T-cell (primary cell): ENCODE measurements at regions not wholly inside any gene's neighbourhood (a gene's known extent, or its start where the extent isn't known, plus 50 kb on each side); places are given as distances from the start of the nearest gene placed in this dataset.

Experiments
- ATAC-seq, 4 experiments: fragments of 200-7000 bp in 3 of 4; fragments of 150-1000 bp in 1 of 4; cut with Tn5 transposase; replicated peaks in 1 of 4; 1 replicate in 3 of 4; 2 replicates in 1 of 4; pipeline ENCODE4 v1.10.0; 2021; ENCODE audit warnings: moderate library complexity in 3 of 4, mild to moderate bottlenecking in 2 of 4, moderate number of reproducible peaks in 1 of 4
- CTCF ChIA-PET, 2 donors: fragments of 300-600 bp; sonication (Branson Sonifier 250); formaldehyde crosslinking; loops; one replicate each; lab custom pipeline; 2022; ENCODE audit warnings: antibody characterized with exemption in 2 of 2; lab: Charles Lee
- POLR2A ChIA-PET, 2 donors: fragments of 300-600 bp; sonication (Branson Sonifier 250); formaldehyde crosslinking; loops; one replicate each; lab custom pipeline; 2022; ENCODE audit warnings: antibody characterized with exemption in 2 of 2; lab: Charles Lee
- DNase-seq, 35 experiments: peaks; one replicate each; pipeline versions ENCODE4 v3.0.0 to v3.0.0-alpha.2; 2013 to 2023
- H3K27ac ChIP-seq: one replicate; pipeline ENCODE4 v1.5.1; 2013; ENCODE audit warnings: low read length
- H3K27me3 ChIP-seq, 2 experiments: replicated peaks in 1 of 2; 1 replicate in 1 of 2; 2 replicates in 1 of 2; pipeline versions ENCODE4 v1.6.1 to v1.7.0; 2013; ENCODE audit warnings: low read length in 1 of 2, mixed read lengths in 1 of 2; ENCODE audit not compliant: control insufficient read depth in 2 of 2, insufficient read depth in 2 of 2; ENCODE audit errors: extremely low read depth in 1 of 2
- H3K36me3 ChIP-seq, 2 donors: 1 replicate in 1 of 2; 2 replicates in 1 of 2; pipeline versions ENCODE4 v1.6.1 to v1.7.0; 2013; ENCODE audit warnings: low read length in 1 of 2; ENCODE audit not compliant: control insufficient read depth in 2 of 2, insufficient read depth in 1 of 2; ENCODE audit errors: extremely low read depth in 1 of 2
- H3K4me1 ChIP-seq, 2 experiments: 1 replicate in 1 of 2; 2 replicates in 1 of 2; pipeline versions ENCODE4 v1.6.1 to v1.7.0; 2013; ENCODE audit warnings: low read length in 2 of 2, mixed read lengths in 1 of 2; ENCODE audit not compliant: insufficient read depth in 2 of 2, control insufficient read depth in 1 of 2; ENCODE audit errors: extremely low read depth in 1 of 2
- H3K4me3 ChIP-seq, 2 donors: 1 replicate in 1 of 2; 2 replicates in 1 of 2; pipeline versions ENCODE4 v1.5.1 to v1.7.0; 2013; ENCODE audit warnings: mild to moderate bottlenecking in 2 of 2, low read length in 1 of 2, moderate library complexity in 1 of 2; ENCODE audit not compliant: control insufficient read depth in 1 of 2; ENCODE audit errors: extremely low read depth in 1 of 2
- H3K9me3 ChIP-seq: 2 replicates; pipeline ENCODE4 v1.7.0; 2013
- H3K27ac Mint-ChIP-seq, 2 donors: one replicate each; pipeline ENCODE4 v1.8.0; 2020 to 2021; ENCODE audit warnings: mild to moderate bottlenecking in 2 of 2, mixed read lengths in 2 of 2
- H3K27me3 Mint-ChIP-seq, 2 donors: one replicate each; pipeline ENCODE4 v1.8.0; 2021 to 2022; ENCODE audit warnings: mixed read lengths in 2 of 2
- H3K36me3 Mint-ChIP-seq: one replicate; pipeline ENCODE4 v1.8.0; 2021; ENCODE audit warnings: mixed read lengths
- H3K4me1 Mint-ChIP-seq, 3 donors: one replicate each; pipeline ENCODE4 v1.8.0; 2020 to 2022; ENCODE audit warnings: mixed read lengths in 3 of 3, mild to moderate bottlenecking in 1 of 3
- H3K4me3 Mint-ChIP-seq, 3 donors: one replicate each; pipeline ENCODE4 v1.8.0; 2020 to 2022; ENCODE audit warnings: mild to moderate bottlenecking in 3 of 3, mixed read lengths in 3 of 3, moderate library complexity in 3 of 3
- H3K9me3 Mint-ChIP-seq, 3 donors: one replicate each; pipeline ENCODE4 v1.8.0; 2020 to 2022; ENCODE audit warnings: mixed read lengths in 3 of 3
- WGBS: methylation state at CpG from one replicate; pipeline ENCODE4 v1.1.5; 2013; ENCODE audit warnings: missing lambda C conversion rate; ENCODE audit not compliant: insufficient coverage; 5-methylcytosine and 5-hydroxymethylcytosine counted together

GRCh38 chr11:128116885-128117284 lies 470.5 kb downstream of the ETS1 start:
- Histone ChIP-seq H3K4me3 (no peak overlapping the region), H3K36me3 (no peaks in the 10 kb centered on the region), H3K9me3 (no peaks in the 10 kb centered on the region), H3K27me3 (no peaks in the 10 kb centered on the region), H3K4me1 (no peaks in the 10 kb centered on the region), H3K27ac (no peak overlapping the region)
- Mint-ChIP-seq H3K36me3 (no peaks in the 10 kb centered on the region), H3K9me3 (peaks cover 0 to 6% (median 0%) of the 10 kb centered on the region in 3 donors), H3K4me1 (peaks cover 0 to 3% (median 0%) of the 10 kb centered on the region in 3 donors), H3K27me3 (no peaks in the 10 kb centered on the region), H3K27ac (no peak overlapping the region), H3K4me3 (no peak overlapping the region)
- DNase-seq (no peak), ATAC-seq (no peak)
- ChIA-PET POLR2A (no interaction called here), CTCF (no interaction called here)
- 89% methylated on average over 3 of the region's 7 CpGs for WGBS

- Mint-ChIP-seq H3K27me3 (no peaks in the 10 kb centered on the region), H3K9me3 (peaks cover 0 to 6% (median 0%) of the 10 kb centered on the region in 3 donors), H3K4me3 (no peak overlapping the region), H3K4me1 (peaks cover 0 to 3% (median 0%) of the 10 kb centered on the region in 3 donors), H3K36me3 (no peaks in the 10 kb centered on the region), H3K27ac (no peak overlapping the region)
- ChIA-PET POLR2A (no interaction called here), CTCF (no interaction called here)
- Histone ChIP-seq H3K27ac (no peak overlapping the region), H3K4me1 (no peaks in the 10 kb centered on the region), H3K4me3 (no peak overlapping the region), H3K9me3 (no peaks in the 10 kb centered on the region), H3K36me3 (no peaks in the 10 kb centered on the region), H3K27me3 (no peaks in the 10 kb centered on the region)
- WGBS, result no CpG with 5 or more reads among the region's 4 CpGs
- ATAC-seq (no peak), DNase-seq (no peak)
These were observed 470.9 kb downstream of the ETS1 start for GRCh38 chr11:128116447-128116846.

GRCh38 chr11:128105950-128106349 lies 481.4 kb downstream of the ETS1 start:
- Mint-ChIP-seq H3K27me3 (peaks cover 0 to 6% of the 10 kb centered on the region in 2 donors), H3K4me3 (no peak overlapping the region), H3K36me3 (peaks cover 9% of the 10 kb centered on the region), H3K4me1 (peaks cover 9 to 10% (median 9%) of the 10 kb centered on the region in 3 donors), H3K9me3 (peaks cover 0 to 6% (median 5%) of the 10 kb centered on the region in 3 donors), H3K27ac (no peak overlapping the region)
- POLR2A ChIA-PET, result no interaction called here
- CTCF ChIA-PET, result no interaction called here
- ATAC-seq, result no peak
- no peaks in the 10 kb centered on the region for H3K36me3 ChIP-seq
- no peak overlapping the region for H3K4me3 ChIP-seq
- H3K27me3 ChIP-seq, result no peaks in the 10 kb centered on the region
- H3K4me1 ChIP-seq, result no peaks in the 10 kb centered on the region
- H3K9me3 ChIP-seq, result no peaks in the 10 kb centered on the region
- H3K27ac ChIP-seq, result no peak overlapping the region
- DNase-seq, result no peak

DNA sequence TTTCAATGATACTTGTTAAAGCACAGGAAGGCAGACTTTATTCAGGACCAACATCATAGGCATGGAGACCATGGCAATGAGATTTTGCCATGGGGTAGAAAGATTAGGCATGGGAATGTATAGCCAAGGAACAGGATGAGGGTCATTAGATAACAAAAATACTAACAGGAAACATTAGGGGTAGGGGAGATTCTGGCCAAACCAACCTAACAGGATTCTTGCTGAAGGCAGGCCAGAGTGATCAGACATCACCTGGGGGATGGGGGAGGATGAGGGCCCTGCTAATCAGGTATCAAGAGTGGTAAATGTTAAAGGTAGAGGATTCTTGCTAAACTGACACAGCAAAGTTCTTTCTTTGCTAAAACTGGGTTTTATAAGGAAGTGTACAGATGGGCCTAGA lies 481.8 kb downstream of the ETS1 start:
- Histone ChIP-seq H3K27me3 (no peaks in the 10 kb centered on the region), H3K4me1 (no peaks in the 10 kb centered on the region), H3K36me3 (no peaks in the 10 kb centered on the region), H3K4me3 (no peak overlapping the region), H3K9me3 (no peaks in the 10 kb centered on the region), H3K27ac (no peak overlapping the region)
- H3K36me3 Mint-ChIP-seq, result peaks cover 9% of the 10 kb centered on the region
- POLR2A ChIA-PET, result no interaction called here
- H3K4me1 Mint-ChIP-seq, result peaks cover 9 to 10% (median 9%) of the 10 kb centered on the region in 3 donors
- DNase-seq (no peak), ATAC-seq (no peak)
- H3K27ac Mint-ChIP-seq, result no peak overlapping the region
- no peak overlapping the region for H3K4me3 Mint-ChIP-seq
- CTCF ChIA-PET, result no interaction called here
- H3K27me3 Mint-ChIP-seq, result peaks cover 0 to 6% of the 10 kb centered on the region in 2 donors
- peaks cover 0 to 6% (median 5%) of the 10 kb centered on the region in 3 donors for H3K9me3 Mint-ChIP-seq

GRCh38 chr11:128103278-128103873 lies 484.0 kb downstream of the ETS1 start:
- Histone ChIP-seq H3K36me3 (no peaks in the 10 kb centered on the region), H3K9me3 (no peaks in the 10 kb centered on the region), H3K4me3 (no peak overlapping the region), H3K27me3 (no peaks in the 10 kb centered on the region), H3K4me1 (no peaks in the 10 kb centered on the region), H3K27ac (no peak overlapping the region)
- no peak for ATAC-seq
- Mint-ChIP-seq H3K9me3 (peaks cover 0 to 4% (median 2%) of the 10 kb centered on the region in 3 donors), H3K4me3 (no peak overlapping the region), H3K27me3 (peaks cover 0 to 6% of the 10 kb centered on the region in 2 donors), H3K4me1 (peaks cover 6 to 8% (median 6%) of the 10 kb centered on the region in 3 donors), H3K36me3 (peaks cover 7% of the 10 kb centered on the region), H3K27ac (no peak overlapping the region)
- 76% methylated on average over 3 of the region's 4 CpGs for WGBS
- ChIA-PET POLR2A (no interaction called here), CTCF (interaction anchor here (0.5 to 2.2 kb wide), 4 partner anchors 10 to 92 kb away, joined by 3 to 8 read pairs (median 4); no protein-coding TSS in a partner anchor)
- DNase-seq, result no peak

GRCh38 chr11:128098781-128099180 lies 488.6 kb downstream of the ETS1 start:
- H3K4me3 Mint-ChIP-seq, result no peak overlapping the region

More at GRCh38 chr11:128098781-128099180, 488.6 kb downstream of the ETS1 start:
- H3K4me1 ChIP-seq, result no peaks in the 10 kb centered on the region
- no peaks in the 10 kb centered on the region for H3K27me3 ChIP-seq
- ATAC-seq (no peak), DNase-seq (no peak)
- H3K27me3 Mint-ChIP-seq, result peaks cover 0 to 6% of the 10 kb centered on the region in 2 donors
- no peak overlapping the region for H3K4me3 ChIP-seq
- peaks cover 5 to 10% (median 8%) of the 10 kb centered on the region in 3 donors for H3K4me1 Mint-ChIP-seq
- no peak overlapping the region for H3K27ac ChIP-seq
- H3K36me3 Mint-ChIP-seq, result peaks cover 9% of the 10 kb centered on the region
- no CpG with 5 or more reads among the region's 1 CpG for WGBS
- no peaks in the 10 kb centered on the region for H3K9me3 Mint-ChIP-seq
- ChIA-PET CTCF (no interaction called here), POLR2A (no interaction called here)
- no peaks in the 10 kb centered on the region for H3K9me3 ChIP-seq
- no peaks in the 10 kb centered on the region for H3K36me3 ChIP-seq
- H3K27ac Mint-ChIP-seq, result peak overlapping the region in 1 of 2 donors; percentile 16
